BE2C (cell line): ENCODE measurements at regions not wholly inside any gene's neighbourhood (a gene's known extent, or its start where the extent isn't known, plus 50 kb on each side); places are given as distances from the start of the nearest gene placed in this dataset.

Experiments used
- DNase-seq: peaks from one replicate; pipeline ENCODE4 v3.0.0-alpha.2; 2020
- H3K27me3 ChIP-seq: fragments of 250-450 bp; sonication (Bioruptor Pico); 2 replicates; pipeline ENCODE4 v1.5.1; 2020; ENCODE audit warnings: mild to moderate bottlenecking
- H3K36me3 ChIP-seq: fragments of 250-450 bp; sonication (Bioruptor Pico); 2 replicates; pipeline ENCODE4 v1.5.1; 2020; ENCODE audit warnings: mild to moderate bottlenecking
- H3K4me1 ChIP-seq: fragments of 250-450 bp; sonication (Bioruptor Pico); 2 replicates; pipeline ENCODE4 v1.5.1; 2020
- H3K4me3 ChIP-seq: 2 replicates; pipeline ENCODE4 v1.5.1; 2011; ENCODE audit warnings: low read depth, low read length
- H3K9me3 ChIP-seq: fragments of 250-450 bp; sonication (Bioruptor Pico); 2 replicates; pipeline ENCODE4 v1.5.1; 2020
- CTCF ChIP-seq: IDR thresholded peaks from 2 replicates; pipeline ENCODE4 v1.5.1; 2012; ENCODE audit warnings: mild to moderate bottlenecking, low read depth, low read length

GRCh38 chr5:67475489-67475888 is 278.9 kb upstream of the CD180 start:
- no peaks in the 10 kb centered on the region for H3K36me3 ChIP-seq
- no peak for TF ChIP-seq CTCF
- no peak for DNase-seq
- H3K4me1 ChIP-seq: no peaks in the 10 kb centered on the region
- H3K4me3 ChIP-seq: no peak overlapping the region
- no peaks in the 10 kb centered on the region for H3K27me3 ChIP-seq
- H3K9me3 ChIP-seq: no peaks in the 10 kb centered on the region

- Histone ChIP-seq H3K4me1 (no peaks in the 10 kb centered on the region), H3K27me3 (no peaks in the 10 kb centered on the region), H3K4me3 (no peak overlapping the region), H3K9me3 (no peaks in the 10 kb centered on the region), H3K36me3 (no peaks in the 10 kb centered on the region)
- no peak for TF ChIP-seq CTCF
- no peak for DNase-seq
Observed at GRCh38 chr5:67474597-67475238, 278.1 kb upstream of the CD180 start.

GRCh38 chr5:67467110-67467509 is 270.5 kb upstream of the CD180 start:
- DNase-seq: peak; percentile 10
- no peak for TF ChIP-seq CTCF
- Histone ChIP-seq H3K36me3 (no peaks in the 10 kb centered on the region), H3K27me3 (no peaks in the 10 kb centered on the region), H3K9me3 (no peaks in the 10 kb centered on the region), H3K4me3 (no peak overlapping the region), H3K4me1 (peaks cover 5% of the 10 kb centered on the region)

- Histone ChIP-seq H3K4me1 (peaks cover 8% of the 10 kb centered on the region), H3K9me3 (no peaks in the 10 kb centered on the region), H3K4me3 (no peak overlapping the region), H3K27me3 (no peaks in the 10 kb centered on the region), H3K36me3 (no peaks in the 10 kb centered on the region)
- TF ChIP-seq CTCF: no peak
- no peak for DNase-seq
Observed at GRCh38 chr5:67465537-67466207, 269.1 kb upstream of the CD180 start.

GRCh38 chr5:67462147-67462546 is 265.5 kb upstream of the CD180 start:
- no peak for TF ChIP-seq CTCF
- Histone ChIP-seq H3K4me3 (no peak overlapping the region), H3K9me3 (no peaks in the 10 kb centered on the region), H3K36me3 (no peaks in the 10 kb centered on the region), H3K27me3 (no peaks in the 10 kb centered on the region), H3K4me1 (peaks cover 8% of the 10 kb centered on the region)
- DNase-seq: no peak

GRCh38 chr5:67459253-67459652 is 262.7 kb upstream of the CD180 start:
- H3K36me3 ChIP-seq: no peaks in the 10 kb centered on the region
- no peak for TF ChIP-seq CTCF
- no peaks in the 10 kb centered on the region for H3K27me3 ChIP-seq
- H3K9me3 ChIP-seq: no peaks in the 10 kb centered on the region
- no peak overlapping the region for H3K4me3 ChIP-seq
- DNase-seq: no peak
- H3K4me1 ChIP-seq: peaks cover 8% of the 10 kb centered on the region
